ENCODE measurements at regions not wholly inside any gene's neighbourhood (a gene's known extent, or its start where the extent isn't known, plus 50 kb on each side); places are given as distances from the start of the nearest gene placed in this dataset.

DNA sequence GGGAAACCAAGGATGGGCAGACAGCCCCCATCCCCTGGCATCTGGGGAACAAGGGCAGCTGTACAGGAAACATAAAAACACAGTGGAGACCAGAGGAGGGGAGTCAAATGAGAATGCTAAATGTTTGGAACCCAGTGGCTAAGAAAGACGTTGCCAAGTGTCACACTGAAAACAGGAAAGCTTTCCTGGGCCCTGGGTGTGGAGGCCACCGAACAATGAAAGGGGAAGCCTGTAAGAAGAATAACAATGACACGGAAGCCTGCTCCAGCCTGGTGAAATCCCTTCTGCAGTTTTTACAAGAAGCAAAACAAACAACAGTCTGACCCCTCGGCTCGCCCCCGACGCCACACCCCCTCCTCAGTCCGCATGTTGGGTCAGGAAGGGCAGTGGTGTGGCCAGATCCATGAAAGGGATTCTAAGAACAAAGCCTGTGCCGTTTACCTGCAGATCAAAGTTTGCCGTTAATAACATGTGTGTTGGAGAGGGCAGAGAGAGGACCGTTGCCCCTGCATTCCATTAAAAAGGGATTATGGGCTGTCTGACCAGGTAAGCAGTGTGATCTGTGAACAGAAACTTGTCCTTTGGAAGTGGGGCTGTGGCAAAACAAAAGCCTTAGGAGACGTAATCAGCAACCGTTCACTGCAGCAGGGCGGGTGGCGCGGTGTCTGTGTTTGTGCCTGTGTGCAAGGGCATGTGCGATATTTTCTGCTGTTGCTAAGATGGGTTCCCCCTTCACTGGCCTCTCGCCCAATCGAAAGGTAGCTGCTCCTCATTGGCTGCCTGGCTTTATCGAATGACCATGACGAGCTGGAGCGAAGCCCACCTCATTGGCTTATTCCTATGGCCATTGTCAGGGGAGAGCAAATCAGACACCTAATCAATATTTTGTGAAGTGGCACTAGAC lies 113.7 kb upstream of the BLID start:
- no peak for TF ChIP-seq GABPA (IDR thresholded peaks at IDR 0.05 in 1 of 2, conservative IDR thresholded peaks at IDR 0.05 in 1 of 2)
- TF ChIP-seq YY1 (IDR thresholded peaks at IDR 0.05), result no peak
- TF ChIP-seq, protein P1, sequence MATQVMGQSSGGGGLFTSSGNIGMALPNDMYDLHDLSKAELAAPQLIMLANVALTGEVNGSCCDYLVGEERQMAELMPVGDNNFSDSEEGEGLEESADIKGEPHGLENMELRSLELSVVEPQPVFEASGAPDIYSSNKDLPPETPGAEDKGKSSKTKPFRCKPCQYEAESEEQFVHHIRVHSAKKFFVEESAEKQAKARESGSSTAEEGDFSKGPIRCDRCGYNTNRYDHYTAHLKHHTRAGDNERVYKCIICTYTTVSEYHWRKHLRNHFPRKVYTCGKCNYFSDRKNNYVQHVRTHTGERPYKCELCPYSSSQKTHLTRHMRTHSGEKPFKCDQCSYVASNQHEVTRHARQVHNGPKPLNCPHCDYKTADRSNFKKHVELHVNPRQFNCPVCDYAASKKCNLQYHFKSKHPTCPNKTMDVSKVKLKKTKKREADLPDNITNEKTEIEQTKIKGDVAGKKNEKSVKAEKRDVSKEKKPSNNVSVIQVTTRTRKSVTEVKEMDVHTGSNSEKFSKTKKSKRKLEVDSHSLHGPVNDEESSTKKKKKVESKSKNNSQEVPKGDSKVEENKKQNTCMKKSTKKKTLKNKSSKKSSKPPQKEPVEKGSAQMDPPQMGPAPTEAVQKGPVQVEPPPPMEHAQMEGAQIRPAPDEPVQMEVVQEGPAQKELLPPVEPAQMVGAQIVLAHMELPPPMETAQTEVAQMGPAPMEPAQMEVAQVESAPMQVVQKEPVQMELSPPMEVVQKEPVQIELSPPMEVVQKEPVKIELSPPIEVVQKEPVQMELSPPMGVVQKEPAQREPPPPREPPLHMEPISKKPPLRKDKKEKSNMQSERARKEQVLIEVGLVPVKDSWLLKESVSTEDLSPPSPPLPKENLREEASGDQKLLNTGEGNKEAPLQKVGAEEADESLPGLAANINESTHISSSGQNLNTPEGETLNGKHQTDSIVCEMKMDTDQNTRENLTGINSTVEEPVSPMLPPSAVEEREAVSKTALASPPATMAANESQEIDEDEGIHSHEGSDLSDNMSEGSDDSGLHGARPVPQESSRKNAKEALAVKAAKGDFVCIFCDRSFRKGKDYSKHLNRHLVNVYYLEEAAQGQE (IDR thresholded peaks at IDR 0.05), result no peak
- TF ChIP-seq, protein P2, sequence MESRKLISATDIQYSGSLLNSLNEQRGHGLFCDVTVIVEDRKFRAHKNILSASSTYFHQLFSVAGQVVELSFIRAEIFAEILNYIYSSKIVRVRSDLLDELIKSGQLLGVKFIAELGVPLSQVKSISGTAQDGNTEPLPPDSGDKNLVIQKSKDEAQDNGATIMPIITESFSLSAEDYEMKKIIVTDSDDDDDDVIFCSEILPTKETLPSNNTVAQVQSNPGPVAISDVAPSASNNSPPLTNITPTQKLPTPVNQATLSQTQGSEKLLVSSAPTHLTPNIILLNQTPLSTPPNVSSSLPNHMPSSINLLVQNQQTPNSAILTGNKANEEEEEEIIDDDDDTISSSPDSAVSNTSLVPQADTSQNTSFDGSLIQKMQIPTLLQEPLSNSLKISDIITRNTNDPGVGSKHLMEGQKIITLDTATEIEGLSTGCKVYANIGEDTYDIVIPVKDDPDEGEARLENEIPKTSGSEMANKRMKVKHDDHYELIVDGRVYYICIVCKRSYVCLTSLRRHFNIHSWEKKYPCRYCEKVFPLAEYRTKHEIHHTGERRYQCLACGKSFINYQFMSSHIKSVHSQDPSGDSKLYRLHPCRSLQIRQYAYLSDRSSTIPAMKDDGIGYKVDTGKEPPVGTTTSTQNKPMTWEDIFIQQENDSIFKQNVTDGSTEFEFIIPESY (IDR thresholded peaks at IDR 0.05), result no peak
- TF ChIP-seq RAD21 (IDR thresholded peaks at IDR 0.05), result no peak
- no peak for TF ChIP-seq HNF4A (conservative IDR thresholded peaks at IDR 0.05)
- TF ChIP-seq JUND (IDR thresholded peaks at IDR 0.05), result no peak
- no peak for TF ChIP-seq NR2F2 (IDR thresholded peaks at IDR 0.05)
- no peak overlapping the region for H3K4me3 ChIP-seq (ENCODE audit: low read depth in 1 of 3, low read length in 3 of 3)
- no peaks in the 10 kb centered on the region for H3K36me3 ChIP-seq (ENCODE audit: control insufficient read depth in 4 of 4, insufficient read depth in 3 of 4, low read depth in 1 of 4, low read length in 3 of 4)
- no peaks in the 10 kb centered on the region for H3K4me1 ChIP-seq (ENCODE audit: control insufficient read depth in 4 of 4, insufficient read depth in 4 of 4, low read length in 3 of 4)
- DNase-seq (ENCODE audit: low spot score), result peak; percentile 35
- no peak overlapping the region for H3K9ac ChIP-seq (ENCODE audit: low read depth in 1 of 2, low read length in 2 of 2)
- no peaks in the 10 kb centered on the region for H3K9me3 ChIP-seq (ENCODE audit: control insufficient read depth in 4 of 4, low read length in 3 of 4)
- H3K27ac ChIP-seq (ENCODE audit: low read depth in 1 of 2, low read length in 2 of 2), result no peak overlapping the region
- no peaks in the 10 kb centered on the region for H3K27me3 ChIP-seq (ENCODE audit: control insufficient read depth in 4 of 4, insufficient read depth in 4 of 4, low read length in 3 of 4)
- WGBS, result 72% methylated on average over 22 of the region's 22 CpGs

DNA sequence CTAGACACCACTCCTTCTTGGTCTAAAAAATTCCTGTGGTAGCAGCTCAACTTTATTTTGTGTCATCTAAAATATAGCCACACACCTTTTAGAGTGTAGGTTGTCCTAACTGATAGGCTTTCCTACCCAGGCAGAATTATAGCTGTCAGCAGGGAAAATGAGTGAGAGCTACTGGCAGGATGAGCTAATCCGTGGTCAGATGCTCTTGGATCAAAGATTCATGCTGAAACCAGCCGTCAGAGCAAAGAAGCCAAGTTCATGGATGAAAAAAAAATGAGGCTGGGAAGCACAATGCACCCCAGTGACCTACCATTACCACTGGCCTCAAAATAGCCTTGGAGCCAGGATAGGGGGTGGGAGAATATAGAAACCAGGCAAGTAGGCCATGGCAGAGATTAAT lies 113.1 kb upstream of the BLID start:
- Histone ChIP-seq H3K4me1 (ENCODE audit: control insufficient read depth in 4 of 4, insufficient read depth in 4 of 4, low read length in 3 of 4) (no peaks in the 10 kb centered on the region), H3K27ac (ENCODE audit: low read depth in 1 of 2, low read length in 2 of 2) (no peak overlapping the region), H3K27me3 (ENCODE audit: control insufficient read depth in 4 of 4, insufficient read depth in 4 of 4, low read length in 3 of 4) (no peaks in the 10 kb centered on the region), H3K9ac (ENCODE audit: low read depth in 1 of 2, low read length in 2 of 2) (no peak overlapping the region), H3K4me3 (ENCODE audit: low read depth in 1 of 3, low read length in 3 of 3) (no peak overlapping the region), H3K36me3 (ENCODE audit: control insufficient read depth in 4 of 4, insufficient read depth in 3 of 4, low read depth in 1 of 4, low read length in 3 of 4) (no peaks in the 10 kb centered on the region), H3K9me3 (ENCODE audit: control insufficient read depth in 4 of 4, low read length in 3 of 4) (no peaks in the 10 kb centered on the region)
- TF ChIP-seq, protein P3, sequence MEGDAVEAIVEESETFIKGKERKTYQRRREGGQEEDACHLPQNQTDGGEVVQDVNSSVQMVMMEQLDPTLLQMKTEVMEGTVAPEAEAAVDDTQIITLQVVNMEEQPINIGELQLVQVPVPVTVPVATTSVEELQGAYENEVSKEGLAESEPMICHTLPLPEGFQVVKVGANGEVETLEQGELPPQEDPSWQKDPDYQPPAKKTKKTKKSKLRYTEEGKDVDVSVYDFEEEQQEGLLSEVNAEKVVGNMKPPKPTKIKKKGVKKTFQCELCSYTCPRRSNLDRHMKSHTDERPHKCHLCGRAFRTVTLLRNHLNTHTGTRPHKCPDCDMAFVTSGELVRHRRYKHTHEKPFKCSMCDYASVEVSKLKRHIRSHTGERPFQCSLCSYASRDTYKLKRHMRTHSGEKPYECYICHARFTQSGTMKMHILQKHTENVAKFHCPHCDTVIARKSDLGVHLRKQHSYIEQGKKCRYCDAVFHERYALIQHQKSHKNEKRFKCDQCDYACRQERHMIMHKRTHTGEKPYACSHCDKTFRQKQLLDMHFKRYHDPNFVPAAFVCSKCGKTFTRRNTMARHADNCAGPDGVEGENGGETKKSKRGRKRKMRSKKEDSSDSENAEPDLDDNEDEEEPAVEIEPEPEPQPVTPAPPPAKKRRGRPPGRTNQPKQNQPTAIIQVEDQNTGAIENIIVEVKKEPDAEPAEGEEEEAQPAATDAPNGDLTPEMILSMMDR (IDR thresholded peaks at IDR 0.05; ENCODE audit: low read depth, low read length, missing input control), result no peak
- TF ChIP-seq SP1 (IDR thresholded peaks at IDR 0.05) (no peak), RXRA (IDR thresholded peaks at IDR 0.05) (no peak), FOXA1 (IDR thresholded peaks at IDR 0.05) (no peak), HNF4G (IDR thresholded peaks at IDR 0.05) (no peak), HNF4A (conservative IDR thresholded peaks at IDR 0.05) (no peak), JUND (IDR thresholded peaks at IDR 0.05) (no peak), NR2F2 (IDR thresholded peaks at IDR 0.05) (no peak), RAD21 (IDR thresholded peaks at IDR 0.05) (no peak), GABPA (IDR thresholded peaks at IDR 0.05 in 1 of 2, conservative IDR thresholded peaks at IDR 0.05 in 1 of 2) (no peak), YY1 (IDR thresholded peaks at IDR 0.05) (no peak), EGR1 (IDR thresholded peaks at IDR 0.05; ENCODE audit: low read depth in 2 of 2) (no peak), FOXA2 (IDR thresholded peaks at IDR 0.05) (no peak)
- TF ChIP-seq, protein P4, sequence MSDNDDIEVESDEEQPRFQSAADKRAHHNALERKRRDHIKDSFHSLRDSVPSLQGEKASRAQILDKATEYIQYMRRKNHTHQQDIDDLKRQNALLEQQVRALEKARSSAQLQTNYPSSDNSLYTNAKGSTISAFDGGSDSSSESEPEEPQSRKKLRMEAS (IDR thresholded peaks at IDR 0.05), result no peak
- TF ChIP-seq, protein P2 (IDR thresholded peaks at IDR 0.05), result no peak
- TF ChIP-seq, protein P5, sequence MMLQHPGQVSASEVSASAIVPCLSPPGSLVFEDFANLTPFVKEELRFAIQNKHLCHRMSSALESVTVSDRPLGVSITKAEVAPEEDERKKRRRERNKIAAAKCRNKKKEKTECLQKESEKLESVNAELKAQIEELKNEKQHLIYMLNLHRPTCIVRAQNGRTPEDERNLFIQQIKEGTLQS (IDR thresholded peaks at IDR 0.05), result no peak
- DNase-seq (ENCODE audit: low spot score), result no peak
- WGBS, result 65% methylated on average over 2 of the region's 2 CpGs
